ENCODE measurements at regions not wholly inside any gene's neighbourhood (a gene's known extent, or its start where the extent isn't known, plus 50 kb on each side); places are given as distances from the start of the nearest gene placed in this dataset.

- no peak overlapping the region for H3K27ac ChIP-seq
- DNase-seq (ENCODE audit: low spot score in 2 of 2) = no peak
- no peaks in the 10 kb centered on the region for H3K36me3 ChIP-seq
- 88 to 95% methylated on average over 6 of the region's 6 CpGs for WGBS, 2 donors
- TF ChIP-seq, protein P1, sequence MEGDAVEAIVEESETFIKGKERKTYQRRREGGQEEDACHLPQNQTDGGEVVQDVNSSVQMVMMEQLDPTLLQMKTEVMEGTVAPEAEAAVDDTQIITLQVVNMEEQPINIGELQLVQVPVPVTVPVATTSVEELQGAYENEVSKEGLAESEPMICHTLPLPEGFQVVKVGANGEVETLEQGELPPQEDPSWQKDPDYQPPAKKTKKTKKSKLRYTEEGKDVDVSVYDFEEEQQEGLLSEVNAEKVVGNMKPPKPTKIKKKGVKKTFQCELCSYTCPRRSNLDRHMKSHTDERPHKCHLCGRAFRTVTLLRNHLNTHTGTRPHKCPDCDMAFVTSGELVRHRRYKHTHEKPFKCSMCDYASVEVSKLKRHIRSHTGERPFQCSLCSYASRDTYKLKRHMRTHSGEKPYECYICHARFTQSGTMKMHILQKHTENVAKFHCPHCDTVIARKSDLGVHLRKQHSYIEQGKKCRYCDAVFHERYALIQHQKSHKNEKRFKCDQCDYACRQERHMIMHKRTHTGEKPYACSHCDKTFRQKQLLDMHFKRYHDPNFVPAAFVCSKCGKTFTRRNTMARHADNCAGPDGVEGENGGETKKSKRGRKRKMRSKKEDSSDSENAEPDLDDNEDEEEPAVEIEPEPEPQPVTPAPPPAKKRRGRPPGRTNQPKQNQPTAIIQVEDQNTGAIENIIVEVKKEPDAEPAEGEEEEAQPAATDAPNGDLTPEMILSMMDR (IDR thresholded peaks at IDR 0.05) = no peak
- TF ChIP-seq EP300 (IDR thresholded peaks at IDR 0.05) (no peak), POLR2A (IDR thresholded peaks at IDR 0.05) (no peak)
- no peaks in the 10 kb centered on the region for H3K9me3 ChIP-seq
- peaks cover 0 to 14% (median 0%) of the 10 kb centered on the region in 4 donors for H3K4me1 ChIP-seq
- no peak overlapping the region for H3K4me3 ChIP-seq
- no peaks in the 10 kb centered on the region for H3K27me3 ChIP-seq
Observed at GRCh38 chr11:115985896-115986295, 481.7 kb upstream of the CADM1 start.

- H3K36me3 ChIP-seq = no peaks in the 10 kb centered on the region
- 93 to 98% methylated on average over 2 of the region's 2 CpGs for WGBS, 2 donors
- TF ChIP-seq, protein P1 (IDR thresholded peaks at IDR 0.05) = no peak
- TF ChIP-seq EP300 (IDR thresholded peaks at IDR 0.05) (no peak), POLR2A (IDR thresholded peaks at IDR 0.05) (no peak)
- peaks cover 0 to 22% (median 0%) of the 10 kb centered on the region in 4 donors for H3K4me1 ChIP-seq
- no peaks in the 10 kb centered on the region for H3K27me3 ChIP-seq
- no peaks in the 10 kb centered on the region for H3K9me3 ChIP-seq
- no peak overlapping the region for H3K27ac ChIP-seq
- no peak overlapping the region for H3K4me3 ChIP-seq
- no peak for DNase-seq (ENCODE audit: low spot score in 2 of 2)
Observed at GRCh38 chr11:115984228-115984627, 480.0 kb upstream of the CADM1 start.

DNA sequence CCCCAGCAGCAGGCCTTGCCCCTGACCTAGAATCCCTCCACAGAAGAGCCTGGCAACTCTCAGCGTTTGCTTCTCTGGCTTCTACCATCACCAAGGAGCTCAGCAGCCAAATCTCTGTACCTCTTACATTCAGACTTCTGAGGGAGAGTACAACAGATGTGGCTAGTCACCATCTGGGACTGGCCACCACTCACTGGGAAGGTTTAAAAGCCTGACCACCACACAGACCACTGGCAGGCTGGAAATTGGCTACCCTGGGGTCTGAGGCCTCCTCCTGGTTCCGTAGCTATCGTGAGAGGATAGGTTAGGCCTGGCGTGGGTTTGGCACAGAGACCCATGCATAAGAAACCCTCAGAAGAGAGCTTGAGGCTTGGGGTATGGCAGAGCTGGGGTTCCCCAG lies 478.5 kb upstream of the CADM1 start:
- TF ChIP-seq POLR2A (IDR thresholded peaks at IDR 0.05) (no peak), EP300 (IDR thresholded peaks at IDR 0.05) (no peak)
- TF ChIP-seq, protein P1 (IDR thresholded peaks at IDR 0.05) = no peak
- WGBS, 2 donors = 80 to 85% methylated on average over 4 of the region's 4 CpGs
- H3K27ac ChIP-seq = no peak overlapping the region

GRCh38 chr11:115981814-115982471 lies 477.7 kb upstream of the CADM1 start:
- no peaks in the 10 kb centered on the region for H3K9me3 ChIP-seq
- H3K4me3 ChIP-seq = no peak overlapping the region
- WGBS, 2 donors = 50 to 57% methylated on average over 3 of the region's 3 CpGs
- no peaks in the 10 kb centered on the region for H3K36me3 ChIP-seq
- TF ChIP-seq POLR2A (IDR thresholded peaks at IDR 0.05) = no peak
- TF ChIP-seq EP300 (IDR thresholded peaks at IDR 0.05) = no peak
- TF ChIP-seq, protein P1 (IDR thresholded peaks at IDR 0.05) = no peak
- no peak for DNase-seq (ENCODE audit: low spot score in 2 of 2)
- peaks cover 0 to 22% (median 0%) of the 10 kb centered on the region in 4 donors for H3K4me1 ChIP-seq
- no peak overlapping the region for H3K27ac ChIP-seq
- H3K27me3 ChIP-seq = no peaks in the 10 kb centered on the region

More for the DNA sequence above, 478.5 kb upstream of the CADM1 start:
- Histone ChIP-seq H3K27me3 (no peaks in the 10 kb centered on the region), H3K36me3 (no peaks in the 10 kb centered on the region), H3K4me1 (peaks cover 0 to 22% (median 0%) of the 10 kb centered on the region in 4 donors), H3K4me3 (no peak overlapping the region), H3K9me3 (no peaks in the 10 kb centered on the region)
- DNase-seq (ENCODE audit: low spot score in 2 of 2) = no peak

DNA sequence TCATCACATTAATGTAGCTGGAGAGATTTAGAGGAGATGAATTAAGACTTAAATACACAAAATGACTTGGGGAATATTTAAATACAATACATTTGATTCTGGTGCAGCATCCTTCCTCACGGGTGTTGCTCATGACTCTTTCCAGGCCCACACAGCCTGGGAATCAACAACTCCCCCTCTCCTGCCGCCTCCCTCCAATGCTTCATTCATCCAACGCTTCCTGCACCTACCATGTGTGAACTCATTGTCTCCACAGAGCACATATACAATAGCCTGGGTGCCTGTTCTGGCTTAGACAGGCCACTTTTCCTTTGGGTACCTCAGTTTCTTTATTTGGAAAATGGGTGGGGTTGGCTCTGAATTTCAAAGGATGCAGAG lies 476.9 kb upstream of the CADM1 start:
- no peak for DNase-seq (ENCODE audit: low spot score in 2 of 2)
- TF ChIP-seq, protein P1 (IDR thresholded peaks at IDR 0.05) = no peak
- TF ChIP-seq POLR2A (IDR thresholded peaks at IDR 0.05) (no peak), EP300 (IDR thresholded peaks at IDR 0.05) (no peak)
- Histone ChIP-seq H3K4me1 (peaks cover 0 to 22% (median 0%) of the 10 kb centered on the region in 4 donors), H3K27ac (no peak overlapping the region), H3K9me3 (no peaks in the 10 kb centered on the region), H3K36me3 (no peaks in the 10 kb centered on the region), H3K4me3 (no peak overlapping the region), H3K27me3 (no peaks in the 10 kb centered on the region)
- 60 to 68% methylated on average over 3 of the region's 3 CpGs for WGBS, 2 donors
